Neuronal stem cell (in vitro differentiated cells): ENCODE measurements at regions not wholly inside any gene's neighbourhood (a gene's known extent, or its start where the extent isn't known, plus 50 kb on each side); places are given as distances from the start of the nearest gene placed in this dataset.
A peak's percentile ranks its signal among the peaks of the same experiment; 100 is the strongest.
"Not testable (repeated sequence)": the region's sequence is repeated elsewhere in the genome, so short reads cannot be mapped to it uniquely, and the experiment has no call there.

Source experiments
- DNase-seq: peaks from one replicate; pipeline ENCODE4 v3.0.0-alpha.2; 2013; ENCODE audit warnings: low spot score
- H2AFZ ChIP-seq: one replicate; pipeline ENCODE4 v1.6.1; 2013; ENCODE audit warnings: mild to moderate bottlenecking, low read length, inconsistent platforms
- H2AK5ac ChIP-seq: 2 replicates; pipeline ENCODE4 v1.6.1; 2013; ENCODE audit warnings: low read depth, mild to moderate bottlenecking, inconsistent platforms, low read length, moderate library complexity, mixed read lengths
- H2BK120ac ChIP-seq: 2 replicates; pipeline ENCODE4 v1.6.1; 2013; ENCODE audit warnings: low read depth, mild to moderate bottlenecking, inconsistent platforms, low read length, moderate library complexity, mixed read lengths
- H2BK12ac ChIP-seq: one replicate; pipeline ENCODE4 v1.6.1; 2013; ENCODE audit warnings: low read length, inconsistent platforms
- H2BK15ac ChIP-seq: 2 replicates; pipeline ENCODE4 v1.6.1; 2013; ENCODE audit warnings: mild to moderate bottlenecking, low read length, inconsistent platforms, mixed read lengths
- H2BK5ac ChIP-seq: one replicate; pipeline ENCODE4 v1.6.1; 2013; ENCODE audit warnings: inconsistent platforms, mild to moderate bottlenecking, low read length, moderate library complexity
- H3K14ac ChIP-seq: one replicate; pipeline ENCODE4 v1.6.1; 2013; ENCODE audit warnings: low read length, inconsistent platforms
- H3K18ac ChIP-seq: 2 replicates; pipeline ENCODE4 v1.6.1; 2013; ENCODE audit warnings: low read length, inconsistent platforms
- H3K23ac ChIP-seq: 2 replicates; pipeline ENCODE4 v1.6.1; 2013; ENCODE audit warnings: low read depth, mild to moderate bottlenecking, mixed read lengths, low read length, inconsistent platforms; ENCODE audit not compliant: poor library complexity
- H3K27ac ChIP-seq: replicated peaks from 3 replicates; pipeline ENCODE4 v1.5.1; 2013; ENCODE audit warnings: low read length, inconsistent platforms
- H3K27me3 ChIP-seq, 3 experiments: 2 replicates each; pipeline ENCODE4 v1.6.1; 2013; ENCODE audit warnings: low read length in 3 of 3, mild to moderate bottlenecking in 2 of 3, inconsistent platforms in 1 of 3, low read depth in 1 of 3, mixed read lengths in 1 of 3, moderate library complexity in 1 of 3; ENCODE audit not compliant: control insufficient read depth in 3 of 3, insufficient read depth in 3 of 3
- H3K36me3 ChIP-seq, 2 donors: replicated peaks in 1 of 2; 2 replicates each; pipeline ENCODE4 v1.6.1; 2013; ENCODE audit warnings: low read length in 2 of 2; ENCODE audit not compliant: control insufficient read depth in 2 of 2, insufficient read depth in 2 of 2
- H3K4ac ChIP-seq: 2 replicates; pipeline ENCODE4 v1.6.1; 2013; ENCODE audit warnings: inconsistent platforms, mild to moderate bottlenecking, low read length, moderate library complexity
- H3K4me1 ChIP-seq, 2 donors: 1 replicate in 1 of 2; 2 replicates in 1 of 2; pipeline ENCODE4 v1.6.1; 2013; ENCODE audit warnings: low read length in 2 of 2, low read depth in 1 of 2; ENCODE audit not compliant: control insufficient read depth in 2 of 2, insufficient read depth in 1 of 2
- H3K4me2 ChIP-seq: one replicate; pipeline ENCODE4 v1.6.1; 2013; ENCODE audit warnings: mild to moderate bottlenecking, low read length, inconsistent platforms; ENCODE audit not compliant: insufficient read depth, poor library complexity, severe bottlenecking
- H3K4me3 ChIP-seq, 2 donors: 2 replicates each; pipeline ENCODE4 v1.5.1; 2013; ENCODE audit warnings: low read length in 2 of 2, mild to moderate bottlenecking in 2 of 2, inconsistent platforms in 1 of 2, moderate library complexity in 1 of 2
- H3K79me1 ChIP-seq: one replicate; pipeline ENCODE4 v1.6.1; 2013; ENCODE audit warnings: low read depth, mild to moderate bottlenecking, inconsistent platforms, low read length, moderate library complexity
- H3K9ac ChIP-seq: one replicate; pipeline ENCODE4 v1.6.1; 2013; ENCODE audit warnings: mild to moderate bottlenecking, low read depth, low read length, inconsistent platforms; ENCODE audit not compliant: poor library complexity
- H3K9me3 ChIP-seq, 2 donors: replicated peaks in 1 of 2; 2 replicates each; pipeline versions ENCODE3 to v1.6.1; 2013; ENCODE audit warnings: low read length in 2 of 2, mild to moderate bottlenecking in 2 of 2, inconsistent platforms in 1 of 2, low read depth in 1 of 2, mixed read lengths in 1 of 2, moderate library complexity in 1 of 2; ENCODE audit not compliant: control insufficient read depth in 2 of 2, insufficient read depth in 1 of 2
- H4K8ac ChIP-seq: one replicate; pipeline ENCODE4 v1.6.1; 2013; ENCODE audit warnings: low read depth, mild to moderate bottlenecking, inconsistent platforms, low read length, moderate library complexity
- H4K91ac ChIP-seq: one replicate; pipeline ENCODE4 v1.6.1; 2013; ENCODE audit warnings: low read length, low read depth, mild to moderate bottlenecking, inconsistent platforms; ENCODE audit not compliant: poor library complexity
- WGBS, 2 donors: extraction: QIAGEN DNeasy Blood & Tissue Kit; methylation state at CpG; one replicate each; pipeline ENCODE4 v1.1.7; 2013; ENCODE audit warnings: missing lambda C conversion rate in 2 of 2, mixed read lengths in 1 of 2; ENCODE audit not compliant: insufficient read length in 2 of 2, insufficient replicate concordance in 1 of 2; ENCODE audit errors: extremely low coverage in 2 of 2; 5-methylcytosine and 5-hydroxymethylcytosine counted together

DNA sequence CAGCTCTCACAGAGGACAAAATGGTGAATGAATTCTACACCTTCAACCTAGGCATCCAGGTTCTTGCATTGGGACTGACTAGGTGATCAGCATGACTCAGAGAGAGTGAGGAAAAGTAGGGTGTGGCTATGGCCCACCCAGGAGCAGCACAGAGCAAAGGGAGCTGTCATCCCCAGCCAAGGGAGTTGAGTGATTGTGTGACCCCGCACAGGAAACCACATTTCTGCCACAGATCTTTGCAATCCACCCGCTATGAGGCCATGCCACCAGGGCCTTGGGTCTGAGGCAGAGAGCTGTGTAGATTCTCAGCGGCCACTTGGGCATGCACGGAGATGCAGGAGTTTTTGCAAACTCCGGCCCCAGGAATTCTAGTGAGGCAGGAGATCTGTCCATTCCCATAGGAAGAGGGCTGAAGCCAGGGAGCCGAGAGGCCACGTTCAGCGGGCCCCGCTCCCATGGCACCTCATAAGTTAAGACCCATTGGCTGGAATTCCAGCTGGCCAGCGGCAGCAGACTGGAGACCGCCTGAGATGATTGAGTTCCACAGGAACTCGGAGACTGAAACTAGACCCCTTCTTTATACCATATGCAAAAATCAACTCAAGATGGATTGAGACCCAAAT lies 75.9 kb downstream of the NAA11 start:
- H3K4me2 ChIP-seq: no peak overlapping the region
- no peak overlapping the region for H2BK5ac ChIP-seq
- no peak overlapping the region for H2BK15ac ChIP-seq
- H3K9ac ChIP-seq: no peak overlapping the region
- H3K4me1 ChIP-seq: no peaks in the 10 kb centered on the region
- H3K4ac ChIP-seq: no peak overlapping the region
- H3K4me3 ChIP-seq: no peak overlapping the region
- H2AK5ac ChIP-seq: no peak overlapping the region
- no peak overlapping the region for H2BK120ac ChIP-seq
- H3K27ac ChIP-seq: no peak overlapping the region
- no peak overlapping the region for H3K18ac ChIP-seq
- no peaks in the 10 kb centered on the region for H3K36me3 ChIP-seq
- no peak overlapping the region for H4K8ac ChIP-seq
- H3K79me1 ChIP-seq: no peaks in the 10 kb centered on the region
- H2BK12ac ChIP-seq: no peak overlapping the region
- DNase-seq: no peak
- H3K27me3 ChIP-seq: no peaks in the 10 kb centered on the region
- peak overlapping the region; percentile 20 for H2AFZ ChIP-seq
- H3K23ac ChIP-seq: no peak overlapping the region
- no peak overlapping the region for H3K14ac ChIP-seq
- no peaks in the 10 kb centered on the region for H3K9me3 ChIP-seq
- H4K91ac ChIP-seq: no peak overlapping the region
- WGBS, 2 donors: no CpG with 5 or more reads among the region's 12 CpGs

DNA sequence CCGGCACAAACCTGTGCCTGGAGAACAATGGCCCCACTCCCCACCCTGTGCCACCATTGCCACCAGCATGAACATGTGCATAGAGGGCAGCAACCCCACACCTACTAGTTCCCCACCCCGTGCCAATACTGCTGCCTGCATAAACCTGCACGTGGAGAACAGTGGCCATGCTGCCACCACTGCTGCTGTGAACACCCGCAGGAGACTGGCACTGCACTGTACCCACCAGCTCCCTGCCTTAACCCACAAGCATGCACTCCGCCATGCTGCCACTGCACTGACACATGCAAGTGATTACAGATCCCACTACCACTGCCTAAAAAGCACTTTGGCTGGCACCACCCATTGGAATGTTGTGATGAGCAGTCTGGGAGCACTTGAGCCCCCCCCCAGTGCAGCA lies 77.3 kb downstream of the NAA11 start:
- Histone ChIP-seq H3K9ac (peak overlapping the region; percentile 2), H4K91ac (peak overlapping the region; percentile 33), H3K4me3 (no peak overlapping the region), H3K27me3 (no peaks in the 10 kb centered on the region), H3K4me2 (no peak overlapping the region), H3K4me1 (no peaks in the 10 kb centered on the region), H2BK120ac (no peak overlapping the region), H3K23ac (peak overlapping the region; percentile 83), H3K36me3 (no peaks in the 10 kb centered on the region), H3K14ac (no peak overlapping the region), H3K9me3 (no peaks in the 10 kb centered on the region), H3K79me1 (no peaks in the 10 kb centered on the region), H2AK5ac (peak overlapping the region; percentile 53), H2BK15ac (peak overlapping the region; percentile 90), H2BK5ac (no peak overlapping the region), H2BK12ac (no peak overlapping the region), H3K4ac (no peak overlapping the region), H3K18ac (peak overlapping the region; percentile 55), H3K27ac (no peak overlapping the region), H4K8ac (no peak overlapping the region), H2AFZ (no peak overlapping the region)
- DNase-seq: no peak
- no CpG with 5 or more reads among the region's 5 CpGs for WGBS, 2 donors

DNA sequence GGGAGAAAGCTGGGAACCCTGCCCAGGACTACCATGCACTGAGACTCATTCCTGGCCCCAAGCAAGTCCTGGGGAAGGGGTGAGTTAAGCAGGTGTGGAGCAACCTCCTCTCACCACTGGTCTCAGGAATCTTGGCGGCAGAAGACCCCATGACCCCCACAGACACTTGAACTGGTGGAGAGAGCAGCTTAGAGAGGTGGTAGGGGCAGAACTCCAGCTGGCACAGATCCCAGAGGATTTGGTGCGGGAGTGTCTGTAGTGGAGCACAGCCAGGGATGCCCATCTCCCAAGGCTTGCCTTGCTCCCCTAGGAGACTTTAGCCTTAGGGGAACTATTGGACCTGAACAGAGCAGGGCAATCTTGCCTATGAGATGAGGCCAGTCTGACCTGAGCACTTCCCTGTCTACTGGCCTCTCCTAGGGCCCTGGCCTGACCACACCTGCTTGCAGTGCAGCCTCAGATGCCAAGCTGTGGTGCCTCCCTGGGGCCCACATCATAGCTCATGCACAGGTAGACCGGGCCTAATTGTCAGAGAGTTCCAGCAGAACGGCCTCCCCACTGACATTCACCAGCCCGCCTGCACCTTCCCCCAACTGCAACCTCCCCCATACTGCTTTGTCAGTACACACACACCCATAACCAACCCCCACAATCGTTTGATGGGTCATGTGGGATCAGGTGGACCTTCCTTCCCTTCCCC lies 78.0 kb downstream of the NAA11 start:
- H2BK5ac ChIP-seq: no peak overlapping the region
- no peak overlapping the region for H3K4me2 ChIP-seq
- H2AFZ ChIP-seq: no peak overlapping the region
- H3K9me3 ChIP-seq: peaks cover 0 to 1% of the 10 kb centered on the region in 2 donors
- no peaks in the 10 kb centered on the region for H3K79me1 ChIP-seq
- no peak overlapping the region for H3K27ac ChIP-seq
- no peak overlapping the region for H4K8ac ChIP-seq
- H3K4me3 ChIP-seq: no peak overlapping the region
- no peak overlapping the region for H2BK12ac ChIP-seq
- no peak overlapping the region for H3K18ac ChIP-seq
- no peak overlapping the region for H3K14ac ChIP-seq
- H2AK5ac ChIP-seq: peak overlapping the region; percentile 53
- H2BK120ac ChIP-seq: no peak overlapping the region
- WGBS, 2 donors: no CpG with 5 or more reads among the region's 6 CpGs
- peak overlapping the region; percentile 83 for H3K23ac ChIP-seq
- no peaks in the 10 kb centered on the region for H3K27me3 ChIP-seq
- no peaks in the 10 kb centered on the region for H3K4me1 ChIP-seq
- H3K4ac ChIP-seq: no peak overlapping the region
- peak overlapping the region; percentile 90 for H2BK15ac ChIP-seq
- no peak overlapping the region for H3K9ac ChIP-seq
- no peaks in the 10 kb centered on the region for H3K36me3 ChIP-seq
- DNase-seq: no peak
- H4K91ac ChIP-seq: no peak overlapping the region

DNA sequence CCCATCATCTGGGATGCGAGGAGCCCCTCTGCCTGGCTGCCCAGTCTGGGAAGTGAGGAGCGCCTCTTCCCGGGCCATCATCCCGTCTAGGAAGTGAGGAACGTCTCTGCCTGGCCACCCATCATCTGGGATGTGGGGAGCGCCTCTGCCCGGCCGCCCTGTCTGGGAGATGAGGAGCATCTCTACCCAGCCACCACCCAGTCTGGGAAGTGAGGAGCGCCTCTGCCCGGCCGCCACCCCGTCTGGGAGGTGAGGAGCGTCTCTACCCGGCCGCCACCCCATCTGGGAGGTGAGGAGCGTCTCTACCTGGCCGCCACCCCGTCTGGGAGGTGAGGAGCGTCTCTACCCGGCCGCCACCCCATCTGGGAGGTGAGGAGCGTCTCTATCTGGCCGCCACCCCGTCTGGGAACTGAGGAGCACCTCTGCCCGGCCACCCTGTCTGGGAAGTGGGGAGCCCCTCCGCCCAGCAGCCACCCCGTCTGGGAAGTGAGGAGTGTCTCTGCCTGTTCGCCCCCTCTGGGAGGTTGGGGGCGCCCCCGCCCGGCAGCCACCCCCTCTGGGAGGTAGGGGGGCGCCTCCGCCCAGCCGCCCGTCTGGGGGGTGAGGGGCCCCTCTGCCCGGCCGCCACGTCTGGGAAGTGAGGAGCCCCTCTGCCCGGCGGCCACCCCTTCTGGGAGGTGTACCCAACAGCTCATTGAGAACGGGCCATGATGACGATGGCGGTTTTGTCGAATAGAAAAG lies 80.5 kb downstream of the NAA11 start:
- not testable (repeated sequence) for H3K9ac ChIP-seq

More for the DNA sequence above, 80.5 kb downstream of the NAA11 start:
- H3K4ac ChIP-seq, DNase-seq, H3K9me3 ChIP-seq, H2AFZ ChIP-seq, H4K8ac ChIP-seq, H3K27me3 ChIP-seq, H4K91ac ChIP-seq, H2BK120ac ChIP-seq, H3K4me2 ChIP-seq, H3K27ac ChIP-seq, H2AK5ac ChIP-seq, H3K14ac ChIP-seq, H3K4me1 ChIP-seq, H3K18ac ChIP-seq, H3K23ac ChIP-seq, H3K79me1 ChIP-seq, H3K4me3 ChIP-seq, H2BK12ac ChIP-seq, H2BK5ac ChIP-seq, H2BK15ac ChIP-seq, H3K36me3 ChIP-seq: not testable (repeated sequence)
- WGBS, 2 donors: no CpG with 5 or more reads among the region's 44 CpGs
